Activated T-cell treated with anti-CD3 and anti-CD28 coated beads, Interleukin-2, amount 50 U/mL, for 4 hours (primary cell): ENCODE measurements at regions not wholly inside any gene's neighbourhood (a gene's known extent, or its start where the extent isn't known, plus 50 kb on each side); places are given as distances from the start of the nearest gene placed in this dataset.

Source experiments
- ATAC-seq, 2 donors: fragments of 200-7000 bp; cut with Tn5 transposase; one replicate each; pipeline ENCODE4 v1.10.0; 2021
- DNase-seq: peaks from one replicate; pipeline ENCODE4 v3.0.0-alpha.2; 2020
- H3K27me3 Mint-ChIP-seq: one replicate; pipeline ENCODE4 v1.8.0; 2021; ENCODE audit warnings: low read depth, mixed read lengths
- H3K36me3 Mint-ChIP-seq: one replicate; pipeline ENCODE4 v1.8.0; 2022; ENCODE audit warnings: mixed read lengths; ENCODE audit not compliant: insufficient read depth
- H3K4me1 Mint-ChIP-seq: one replicate; pipeline ENCODE4 v1.8.0; 2021; ENCODE audit warnings: low read depth, mixed read lengths
- H3K4me3 Mint-ChIP-seq: one replicate; pipeline ENCODE4 v1.8.0; 2021; ENCODE audit warnings: mild to moderate bottlenecking, moderate library complexity, mixed read lengths
- H3K9me3 Mint-ChIP-seq: one replicate; pipeline ENCODE4 v1.8.0; 2021; ENCODE audit warnings: mixed read lengths

- Mint-ChIP-seq H3K4me1 (no peaks in the 10 kb centered on the region), H3K36me3 (no peaks in the 10 kb centered on the region), H3K9me3 (peaks cover 13% of the 10 kb centered on the region), H3K27me3 (no peaks in the 10 kb centered on the region), H3K4me3 (no peak overlapping the region)
- DNase-seq: no peak
- no peak for ATAC-seq
These were observed 397.3 kb downstream of the LMX1A start for GRCh38 chr1:164958982-164959768.

DNA sequence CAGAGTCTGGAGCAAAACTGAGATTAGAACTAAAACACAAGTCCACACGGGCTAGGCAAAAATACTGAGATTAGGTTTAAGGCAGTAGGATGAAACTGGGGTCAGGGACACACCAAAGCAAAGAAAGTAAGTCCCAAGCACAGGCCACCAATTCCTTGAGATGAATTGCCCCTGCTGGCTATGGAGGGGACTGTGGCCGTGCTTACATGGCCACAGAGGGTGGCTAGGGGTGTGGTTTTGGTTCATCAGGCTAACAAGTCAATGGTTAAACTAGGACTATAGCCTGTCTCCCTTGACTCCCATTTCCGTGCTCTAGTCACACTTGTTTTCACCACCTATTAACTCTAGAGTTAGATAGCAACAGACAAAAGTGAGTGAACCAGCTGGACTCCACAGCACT is 394.8 kb downstream of the PBX1 start:
- H3K9me3 Mint-ChIP-seq: peaks cover 5% of the 10 kb centered on the region
- no peaks in the 10 kb centered on the region for H3K27me3 Mint-ChIP-seq
- H3K4me1 Mint-ChIP-seq: no peaks in the 10 kb centered on the region
- ATAC-seq (no peak), DNase-seq (no peak)
- no peak overlapping the region for H3K4me3 Mint-ChIP-seq
- no peaks in the 10 kb centered on the region for H3K36me3 Mint-ChIP-seq

DNA sequence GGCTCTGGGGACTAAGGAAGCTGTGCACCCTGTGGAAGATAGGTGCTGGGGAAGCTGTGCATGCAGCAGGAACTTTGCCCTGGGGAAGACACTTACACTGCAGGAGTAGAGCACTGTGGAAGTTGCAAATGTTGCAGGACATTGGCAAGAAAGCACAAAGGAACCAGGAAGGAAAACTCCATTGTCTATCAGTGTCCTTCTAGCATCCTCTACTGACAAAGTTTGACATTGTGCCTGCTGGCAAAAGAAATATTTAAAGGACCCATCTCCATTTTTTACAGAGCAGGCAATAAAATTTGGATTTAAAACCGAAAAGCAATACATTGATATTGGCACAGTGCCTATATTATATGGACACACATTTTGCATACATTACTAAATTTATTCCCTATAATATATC is 394.1 kb downstream of the PBX1 start:
- Mint-ChIP-seq H3K4me3 (no peak overlapping the region), H3K4me1 (no peaks in the 10 kb centered on the region), H3K36me3 (no peaks in the 10 kb centered on the region), H3K9me3 (peaks cover 12% of the 10 kb centered on the region), H3K27me3 (no peaks in the 10 kb centered on the region)
- DNase-seq (no peak), ATAC-seq (no peak)

- Mint-ChIP-seq H3K4me3 (no peak overlapping the region), H3K36me3 (no peaks in the 10 kb centered on the region), H3K27me3 (no peaks in the 10 kb centered on the region), H3K4me1 (no peaks in the 10 kb centered on the region), H3K9me3 (peaks cover 27% of the 10 kb centered on the region)
- ATAC-seq: no peak
- no peak for DNase-seq
These were observed 392.5 kb downstream of the PBX1 start for GRCh38 chr1:164951508-164951907.

GRCh38 chr1:164950541-164950986 is 391.6 kb downstream of the PBX1 start:
- Mint-ChIP-seq H3K4me1 (no peaks in the 10 kb centered on the region), H3K9me3 (peaks cover 27% of the 10 kb centered on the region), H3K27me3 (no peaks in the 10 kb centered on the region), H3K4me3 (no peak overlapping the region), H3K36me3 (no peaks in the 10 kb centered on the region)
- DNase-seq (no peak), ATAC-seq (no peak)

DNA sequence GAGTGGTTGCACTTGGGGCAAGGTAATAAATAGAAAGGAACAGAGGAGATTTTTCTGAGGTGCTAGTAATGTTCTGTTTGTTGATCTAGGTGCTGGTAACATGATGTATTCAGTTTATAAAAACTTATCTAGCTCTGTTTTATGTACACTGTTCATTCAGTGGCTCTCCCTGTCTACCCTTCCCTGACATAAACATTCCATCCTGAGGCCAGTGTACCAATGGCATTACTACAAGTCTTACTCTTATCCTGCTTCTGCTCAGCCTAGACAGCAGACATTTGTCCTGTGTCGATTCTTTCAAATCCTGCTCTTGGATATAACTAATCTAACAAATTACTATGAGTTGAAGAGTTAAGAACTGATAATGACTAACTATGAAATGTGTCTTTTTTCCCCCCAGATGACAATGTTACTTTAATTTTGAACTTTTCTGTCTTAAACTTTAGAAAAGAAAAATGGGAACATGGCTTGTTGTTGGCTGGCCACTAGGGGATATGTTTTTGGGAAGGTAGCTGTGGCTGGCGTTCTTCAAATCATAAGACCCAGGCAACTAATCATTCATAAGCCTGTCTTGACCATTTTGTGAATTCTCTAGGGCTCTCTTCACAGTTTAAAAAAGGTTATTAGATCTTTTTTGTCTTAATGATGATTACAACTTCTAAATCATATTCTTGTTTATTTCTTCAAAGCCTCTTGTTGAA is 390.9 kb downstream of the PBX1 start:
- Mint-ChIP-seq H3K4me3 (no peak overlapping the region), H3K36me3 (no peaks in the 10 kb centered on the region), H3K9me3 (peaks cover 27% of the 10 kb centered on the region), H3K27me3 (no peaks in the 10 kb centered on the region), H3K4me1 (no peaks in the 10 kb centered on the region)
- ATAC-seq: no peak
- no peak for DNase-seq

DNA sequence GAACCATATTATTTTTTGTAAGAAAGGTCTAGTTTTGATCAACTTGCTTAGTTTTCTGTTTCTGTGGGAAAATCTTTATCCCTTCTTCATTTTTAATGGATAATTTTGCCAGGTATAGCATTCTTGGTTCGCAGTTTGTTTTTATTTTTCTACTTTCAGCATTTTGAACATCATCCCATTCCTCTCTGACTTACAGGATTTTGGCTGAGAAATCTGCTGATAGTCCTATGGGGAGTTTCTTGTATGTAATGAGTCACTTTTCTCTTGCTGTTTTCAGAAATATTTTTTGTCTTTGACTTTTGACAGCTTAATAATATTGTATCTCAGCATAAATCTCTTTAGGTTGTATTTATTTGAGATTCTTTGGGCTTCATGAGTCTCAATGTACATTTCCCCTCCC is 389.1 kb downstream of the PBX1 start:
- Mint-ChIP-seq H3K4me1 (no peaks in the 10 kb centered on the region), H3K4me3 (no peak overlapping the region), H3K27me3 (no peaks in the 10 kb centered on the region), H3K36me3 (no peaks in the 10 kb centered on the region), H3K9me3 (peaks cover 33% of the 10 kb centered on the region)
- no peak for DNase-seq
- ATAC-seq: no peak

DNA sequence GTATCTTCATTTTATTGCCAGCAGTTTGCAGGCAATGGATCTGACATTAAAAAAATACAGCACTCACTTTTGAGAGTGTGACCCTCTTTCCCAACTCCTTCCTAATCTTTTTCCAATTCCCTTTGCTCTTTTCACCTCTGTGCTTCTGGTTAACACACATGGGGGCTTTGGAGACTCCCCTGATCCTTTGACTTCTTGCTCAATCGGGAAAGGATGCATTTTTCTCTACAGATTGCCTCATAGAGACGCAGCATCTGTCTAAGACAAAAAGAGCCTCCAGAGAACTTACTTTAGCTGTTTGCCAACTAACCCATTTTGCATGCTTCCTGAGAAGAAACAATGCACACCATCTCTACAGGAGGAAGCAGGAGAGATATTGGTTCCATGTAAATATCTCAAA is 378.3 kb downstream of the PBX1 start:
- Mint-ChIP-seq H3K9me3 (peaks cover 3% of the 10 kb centered on the region), H3K4me1 (no peaks in the 10 kb centered on the region), H3K4me3 (no peak overlapping the region), H3K27me3 (no peaks in the 10 kb centered on the region), H3K36me3 (no peaks in the 10 kb centered on the region)
- ATAC-seq (no peak), DNase-seq (no peak)

- no peaks in the 10 kb centered on the region for H3K9me3 Mint-ChIP-seq
- H3K36me3 Mint-ChIP-seq: no peaks in the 10 kb centered on the region
- no peaks in the 10 kb centered on the region for H3K4me1 Mint-ChIP-seq
- ATAC-seq (no peak), DNase-seq (no peak)
- H3K4me3 Mint-ChIP-seq: no peak overlapping the region
- H3K27me3 Mint-ChIP-seq: no peaks in the 10 kb centered on the region
These were observed 373.6 kb downstream of the PBX1 start for GRCh38 chr1:164932580-164932979.

- Mint-ChIP-seq H3K36me3 (no peaks in the 10 kb centered on the region), H3K4me1 (no peaks in the 10 kb centered on the region), H3K9me3 (no peaks in the 10 kb centered on the region), H3K27me3 (no peaks in the 10 kb centered on the region), H3K4me3 (no peak overlapping the region)
- ATAC-seq (no peak), DNase-seq (no peak)
These were observed 371.8 kb downstream of the PBX1 start for GRCh38 chr1:164930833-164931232.

- no peaks in the 10 kb centered on the region for H3K9me3 Mint-ChIP-seq
- no peaks in the 10 kb centered on the region for H3K36me3 Mint-ChIP-seq
- no peaks in the 10 kb centered on the region for H3K4me1 Mint-ChIP-seq
- H3K27me3 Mint-ChIP-seq: no peaks in the 10 kb centered on the region
- ATAC-seq (no peak), DNase-seq (no peak)
- H3K4me3 Mint-ChIP-seq: no peak overlapping the region
These were observed 371.3 kb downstream of the PBX1 start for GRCh38 chr1:164930241-164930640.

DNA sequence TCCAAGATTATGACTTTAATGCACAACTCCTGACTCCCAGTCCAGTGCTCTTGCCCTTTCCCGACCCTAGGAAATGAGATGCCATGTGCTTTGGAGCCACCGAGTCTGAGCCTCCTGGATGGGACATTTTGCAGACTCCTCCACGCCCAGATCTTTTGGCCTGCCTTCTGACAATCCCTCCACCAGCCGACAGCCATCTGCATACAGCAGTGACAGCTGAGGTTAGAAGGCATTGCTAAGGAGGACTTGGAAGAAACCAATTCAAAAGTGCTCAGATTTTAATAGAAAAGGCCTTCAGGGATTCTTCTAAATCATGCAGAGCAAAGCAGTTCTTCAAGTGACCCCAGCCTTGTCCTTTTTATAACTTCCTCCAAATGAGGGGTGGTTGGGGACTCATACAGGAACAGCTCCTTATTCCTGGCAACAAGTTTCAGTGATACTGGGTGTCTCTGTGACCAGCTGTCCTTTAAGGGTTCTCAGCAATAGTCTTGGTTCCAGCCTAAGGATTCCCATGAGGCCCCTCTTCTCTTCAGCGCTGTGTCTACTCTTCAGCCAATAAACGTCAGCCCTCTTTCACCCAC is 369.3 kb downstream of the PBX1 start:
- ATAC-seq (no peak), DNase-seq (no peak)
- no peaks in the 10 kb centered on the region for H3K27me3 Mint-ChIP-seq
- no peaks in the 10 kb centered on the region for H3K4me1 Mint-ChIP-seq
- H3K36me3 Mint-ChIP-seq: no peaks in the 10 kb centered on the region
- H3K4me3 Mint-ChIP-seq: no peak overlapping the region
- no peaks in the 10 kb centered on the region for H3K9me3 Mint-ChIP-seq

DNA sequence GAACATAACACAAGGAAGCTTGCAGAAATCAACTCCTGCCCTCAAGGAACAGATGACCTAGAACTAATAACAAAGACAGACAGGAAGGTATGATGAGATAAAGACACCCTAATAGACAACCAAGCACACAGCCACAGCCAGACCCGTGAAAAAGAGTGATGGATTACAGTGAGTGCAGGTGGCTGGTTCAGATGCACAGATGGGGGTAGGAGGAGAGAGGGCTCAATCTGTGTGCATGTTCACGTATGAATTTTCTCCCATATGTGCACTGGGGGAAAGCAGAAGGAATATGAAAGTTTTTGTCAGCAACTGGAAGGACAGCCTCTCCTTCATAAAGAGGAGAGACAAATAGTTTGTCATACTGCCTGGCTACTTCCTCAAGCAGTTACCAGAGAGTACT is 367.1 kb downstream of the PBX1 start:
- Mint-ChIP-seq H3K36me3 (no peaks in the 10 kb centered on the region), H3K27me3 (no peaks in the 10 kb centered on the region), H3K4me1 (no peaks in the 10 kb centered on the region), H3K4me3 (no peak overlapping the region), H3K9me3 (no peaks in the 10 kb centered on the region)
- no peak for DNase-seq
- no peak for ATAC-seq

DNA sequence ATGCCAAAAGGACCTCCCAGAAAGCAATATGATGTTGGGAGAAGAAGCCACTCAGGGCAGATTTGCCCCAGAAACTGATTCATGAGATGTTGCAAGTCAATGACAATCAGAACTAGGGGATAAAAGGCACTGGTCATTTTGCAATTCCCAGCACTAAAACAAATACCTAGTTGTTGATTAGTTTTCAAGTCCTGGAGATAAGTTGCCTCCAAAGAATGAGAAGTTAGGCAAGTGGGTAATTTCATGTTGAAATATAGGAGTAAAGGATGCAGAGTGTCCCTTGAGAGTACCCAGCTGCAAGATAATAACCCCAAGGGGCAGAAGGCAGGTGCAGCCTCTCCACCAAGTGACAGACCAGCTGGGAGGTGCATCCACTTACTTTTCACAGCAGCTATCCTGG is 363.6 kb downstream of the PBX1 start:
- Mint-ChIP-seq H3K27me3 (no peaks in the 10 kb centered on the region), H3K36me3 (no peaks in the 10 kb centered on the region), H3K4me3 (no peak overlapping the region), H3K9me3 (no peaks in the 10 kb centered on the region), H3K4me1 (no peaks in the 10 kb centered on the region)
- DNase-seq: no peak
- ATAC-seq: no peak

DNA sequence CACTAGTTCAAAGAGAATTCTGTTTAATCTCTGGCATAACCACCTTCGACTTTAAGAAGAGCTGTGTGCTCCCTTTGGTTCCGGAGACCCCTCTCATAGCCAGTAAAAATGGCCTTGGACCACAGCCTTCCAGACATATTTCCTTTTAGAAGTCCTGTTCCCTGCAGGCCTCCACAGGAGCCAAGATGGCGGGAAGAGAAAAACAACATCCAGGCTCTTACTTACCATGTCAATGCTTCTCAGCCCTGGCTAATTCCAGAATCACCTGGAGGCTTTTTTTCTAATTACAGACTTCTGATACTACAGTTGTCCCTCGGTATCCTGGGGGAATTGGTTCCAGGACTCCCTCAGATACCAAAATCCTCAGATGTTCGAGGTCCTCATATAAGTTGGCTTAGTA is 362.5 kb downstream of the PBX1 start:
- H3K9me3 Mint-ChIP-seq: no peaks in the 10 kb centered on the region
- H3K36me3 Mint-ChIP-seq: no peaks in the 10 kb centered on the region
- no peak for DNase-seq
- no peaks in the 10 kb centered on the region for H3K4me1 Mint-ChIP-seq
- no peak overlapping the region for H3K4me3 Mint-ChIP-seq
- no peak for ATAC-seq
- no peaks in the 10 kb centered on the region for H3K27me3 Mint-ChIP-seq
